ENCODE measurements at regions not wholly inside any gene's neighbourhood (a gene's known extent, or its start where the extent isn't known, plus 50 kb on each side); places are given as distances from the start of the nearest gene placed in this dataset.

GRCh38 chr5:165695796-165696195 lies 2190.4 kb downstream of the MAT2B start:
- TF ChIP-seq NR2F2 (IDR thresholded peaks at IDR 0.05) (no peak), RAD21 (IDR thresholded peaks at IDR 0.05) (no peak), SP1 (IDR thresholded peaks at IDR 0.05) (no peak), GABPA (IDR thresholded peaks at IDR 0.05 in 1 of 2, conservative IDR thresholded peaks at IDR 0.05 in 1 of 2) (no peak), HNF4A (conservative IDR thresholded peaks at IDR 0.05) (no peak), REST (IDR thresholded peaks at IDR 0.05) (no peak), FOXA1 (IDR thresholded peaks at IDR 0.05) (no peak), FOXA2 (IDR thresholded peaks at IDR 0.05) (no peak), ATF3 (IDR thresholded peaks at IDR 0.05) (no peak), EGR1 (IDR thresholded peaks at IDR 0.05; ENCODE audit: low read depth in 2 of 2) (no peak), HNF4G (IDR thresholded peaks at IDR 0.05) (no peak), JUND (IDR thresholded peaks at IDR 0.05) (no peak), MAX (IDR thresholded peaks at IDR 0.05) (no peak), ZBTB33 (IDR thresholded peaks at IDR 0.05) (no peak), TAF1 (conservative IDR thresholded peaks at IDR 0.05) (no peak), RXRA (IDR thresholded peaks at IDR 0.05) (no peak)
- TF ChIP-seq, protein P1, sequence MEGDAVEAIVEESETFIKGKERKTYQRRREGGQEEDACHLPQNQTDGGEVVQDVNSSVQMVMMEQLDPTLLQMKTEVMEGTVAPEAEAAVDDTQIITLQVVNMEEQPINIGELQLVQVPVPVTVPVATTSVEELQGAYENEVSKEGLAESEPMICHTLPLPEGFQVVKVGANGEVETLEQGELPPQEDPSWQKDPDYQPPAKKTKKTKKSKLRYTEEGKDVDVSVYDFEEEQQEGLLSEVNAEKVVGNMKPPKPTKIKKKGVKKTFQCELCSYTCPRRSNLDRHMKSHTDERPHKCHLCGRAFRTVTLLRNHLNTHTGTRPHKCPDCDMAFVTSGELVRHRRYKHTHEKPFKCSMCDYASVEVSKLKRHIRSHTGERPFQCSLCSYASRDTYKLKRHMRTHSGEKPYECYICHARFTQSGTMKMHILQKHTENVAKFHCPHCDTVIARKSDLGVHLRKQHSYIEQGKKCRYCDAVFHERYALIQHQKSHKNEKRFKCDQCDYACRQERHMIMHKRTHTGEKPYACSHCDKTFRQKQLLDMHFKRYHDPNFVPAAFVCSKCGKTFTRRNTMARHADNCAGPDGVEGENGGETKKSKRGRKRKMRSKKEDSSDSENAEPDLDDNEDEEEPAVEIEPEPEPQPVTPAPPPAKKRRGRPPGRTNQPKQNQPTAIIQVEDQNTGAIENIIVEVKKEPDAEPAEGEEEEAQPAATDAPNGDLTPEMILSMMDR (IDR thresholded peaks at IDR 0.05; ENCODE audit: low read depth, low read length, missing input control), result no peak
- Histone ChIP-seq H3K27ac (ENCODE audit: low read depth in 1 of 2, low read length in 2 of 2) (no peak overlapping the region), H3K9me3 (ENCODE audit: control insufficient read depth in 4 of 4, low read length in 3 of 4) (no peaks in the 10 kb centered on the region), H3K4me1 (ENCODE audit: control insufficient read depth in 4 of 4, insufficient read depth in 4 of 4, low read length in 3 of 4) (peaks cover 0 to 3% (median 0%) of the 10 kb centered on the region in 4 donors), H3K9ac (ENCODE audit: low read depth in 1 of 2, low read length in 2 of 2) (no peak overlapping the region), H3K4me3 (ENCODE audit: low read depth in 1 of 3, low read length in 3 of 3) (no peak overlapping the region), H3K27me3 (ENCODE audit: control insufficient read depth in 4 of 4, insufficient read depth in 4 of 4, low read length in 3 of 4) (peaks cover 0 to 2% (median 0%) of the 10 kb centered on the region in 4 donors), H3K36me3 (ENCODE audit: control insufficient read depth in 4 of 4, insufficient read depth in 3 of 4, low read depth in 1 of 4, low read length in 3 of 4) (no peaks in the 10 kb centered on the region)
- no peak for DNase-seq (ENCODE audit: low spot score)
- WGBS, result 74% methylated on average over 1 of the region's 1 CpG

DNA sequence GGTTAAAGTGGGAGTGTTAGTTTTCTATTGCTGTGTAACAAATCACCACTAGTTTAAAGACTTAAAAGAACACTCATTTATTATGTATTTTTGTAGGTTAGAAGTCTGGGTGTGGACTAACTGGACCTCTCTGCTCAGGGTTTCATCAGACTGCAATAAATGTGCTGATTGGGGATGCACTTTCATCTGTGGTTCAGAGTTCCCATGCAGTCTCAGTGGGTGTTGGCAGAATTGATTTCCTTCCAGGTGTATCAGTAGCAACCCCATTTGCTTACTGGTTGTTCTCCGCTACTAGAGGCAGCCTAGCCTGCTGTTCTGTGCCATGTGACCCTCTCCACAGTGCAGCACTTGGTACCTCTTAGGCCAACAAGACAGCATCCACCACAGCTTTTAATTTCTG lies 2200.5 kb downstream of the MAT2B start:
- Histone ChIP-seq H3K36me3 (ENCODE audit: control insufficient read depth in 4 of 4, insufficient read depth in 3 of 4, low read depth in 1 of 4, low read length in 3 of 4) (no peaks in the 10 kb centered on the region), H3K27ac (ENCODE audit: low read depth in 1 of 2, low read length in 2 of 2) (no peak overlapping the region), H3K9me3 (ENCODE audit: control insufficient read depth in 4 of 4, low read length in 3 of 4) (no peaks in the 10 kb centered on the region), H3K4me3 (ENCODE audit: low read depth in 1 of 3, low read length in 3 of 3) (no peak overlapping the region), H3K27me3 (ENCODE audit: control insufficient read depth in 4 of 4, insufficient read depth in 4 of 4, low read length in 3 of 4) (no peaks in the 10 kb centered on the region), H3K4me1 (ENCODE audit: control insufficient read depth in 4 of 4, insufficient read depth in 4 of 4, low read length in 3 of 4) (no peaks in the 10 kb centered on the region), H3K9ac (ENCODE audit: low read depth in 1 of 2, low read length in 2 of 2) (no peak overlapping the region)
- WGBS, result 95% methylated on average over 1 of the region's 1 CpG
- TF ChIP-seq FOXA1 (IDR thresholded peaks at IDR 0.05), result no peak
- peak in 1 of 2 donors; percentile 78 for TF ChIP-seq HNF4A (conservative IDR thresholded peaks at IDR 0.05)
- DNase-seq (ENCODE audit: low spot score), result no peak

Data from liver (tissue), 8 donors.